Muscle of arm (tissue), 1 donor: ENCODE measurements at regions not wholly inside any gene's neighbourhood (a gene's known extent, or its start where the extent isn't known, plus 50 kb on each side); places are given as distances from the start of the nearest gene placed in this dataset.
A peak's percentile ranks its signal among the peaks of the same experiment; 100 is the strongest.

ENCODE experiments used
- DNase-seq: peaks from one replicate; pipeline ENCODE4 v3.0.0-alpha.2; 2013

DNA sequence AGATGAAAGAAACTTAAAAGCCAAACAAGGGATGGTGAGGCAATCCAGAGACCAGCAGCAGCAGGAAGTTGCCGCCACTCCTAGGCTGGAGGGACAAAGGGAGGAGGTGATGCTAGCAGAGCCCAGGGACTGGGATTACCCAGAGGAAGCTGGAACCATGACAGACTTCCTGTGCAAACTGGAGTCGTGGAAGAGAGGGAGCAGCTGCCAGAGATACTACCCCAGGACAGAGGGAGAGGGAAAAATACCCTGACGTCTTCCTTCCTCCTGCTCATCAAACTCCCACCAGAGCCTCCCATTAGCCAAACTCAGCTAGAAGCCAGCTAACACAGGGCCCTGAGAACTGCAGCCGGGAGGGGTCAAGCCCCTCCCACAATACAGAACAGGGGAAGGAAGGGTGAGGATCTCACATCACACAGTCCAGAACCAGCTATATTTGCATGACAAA, 101.2 kb upstream of the KLF3 start:
- DNase-seq = no peak

GRCh38 chr4:38563707-38564495, 100.1 kb upstream of the KLF3 start:
- no peak for DNase-seq

GRCh38 chr4:38565271-38566199, 98.5 kb upstream of the KLF3 start:
- DNase-seq = peak; percentile 88

DNA sequence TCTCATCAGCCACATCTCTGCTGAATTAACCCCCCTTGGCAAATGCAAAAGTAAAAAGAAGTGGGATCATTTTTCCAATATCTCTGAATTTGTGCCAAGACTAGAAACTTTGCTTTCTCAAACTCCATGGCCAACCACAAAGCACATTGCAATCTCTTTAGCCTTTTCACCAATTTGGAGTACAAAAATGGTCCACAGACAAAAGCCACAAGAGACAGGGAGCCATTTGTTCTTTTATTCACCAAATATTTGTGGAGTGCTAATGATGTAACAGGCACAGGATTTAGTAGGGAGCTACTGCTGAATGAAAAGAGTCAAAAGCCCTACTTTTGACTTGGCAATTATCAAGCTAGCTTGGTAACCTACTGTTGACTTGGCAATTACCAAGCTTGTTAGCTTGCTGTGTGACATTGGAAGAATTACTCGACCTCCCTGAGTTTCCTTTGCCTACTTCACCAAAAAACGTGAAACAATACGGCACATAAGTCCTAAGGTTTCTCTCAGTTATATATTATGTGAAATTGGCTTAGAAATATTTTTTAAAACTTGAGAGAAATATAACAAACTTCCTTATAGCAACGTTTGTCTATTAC, 97.1 kb upstream of the KLF3 start:
- DNase-seq = no peak

GRCh38 chr4:38567457-38567856, 96.5 kb upstream of the KLF3 start:
- no peak for DNase-seq

DNA sequence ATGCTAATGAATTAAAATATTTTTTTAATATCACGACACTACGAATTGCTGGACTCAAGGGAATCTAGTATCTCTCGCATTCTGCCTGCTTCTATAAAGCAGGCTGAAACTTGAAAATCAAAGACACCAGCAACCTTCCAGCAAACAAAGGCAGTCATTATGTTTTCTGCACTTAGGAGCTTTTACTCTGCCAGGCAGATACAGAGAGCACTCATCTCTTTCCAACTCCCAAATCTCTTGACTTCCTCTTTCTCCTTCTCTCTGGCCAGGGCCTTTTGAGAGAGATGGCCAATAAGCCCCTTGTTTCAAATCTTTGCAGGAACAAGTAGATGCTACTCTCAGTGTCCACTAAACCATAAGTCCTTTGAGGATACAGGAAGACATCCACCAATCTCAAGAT, 95.2 kb upstream of the KLF3 start:
- no peak for DNase-seq

- no peak for DNase-seq
These were observed 93.2 kb upstream of the KLF3 start for GRCh38 chr4:38570647-38571276.

GRCh38 chr4:38572793-38573192, 91.2 kb upstream of the KLF3 start:
- DNase-seq = no peak

- DNase-seq = no peak
These were observed 89.3 kb upstream of the KLF3 start for GRCh38 chr4:38574559-38575333.

GRCh38 chr4:38576767-38577166, 87.2 kb upstream of the KLF3 start:
- DNase-seq = no peak

DNA sequence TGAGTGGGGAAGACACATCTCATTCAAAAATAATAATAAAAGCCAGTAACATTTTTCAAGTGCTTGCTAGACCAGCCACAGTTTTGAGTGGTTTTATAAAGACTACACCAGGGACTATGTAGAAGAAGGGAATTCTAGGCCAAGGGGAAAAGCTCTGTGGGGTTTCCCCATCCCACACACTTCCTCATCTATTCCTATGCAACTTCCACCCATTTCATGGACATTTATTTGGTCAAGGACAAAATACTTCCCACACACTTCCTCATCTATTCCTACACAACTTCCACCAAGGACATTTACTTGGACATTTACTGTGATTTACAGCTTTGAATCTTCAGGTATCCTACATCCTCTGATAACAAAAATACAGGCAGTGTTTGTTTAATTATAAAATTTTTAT, 86.5 kb upstream of the KLF3 start:
- no peak for DNase-seq

DNA sequence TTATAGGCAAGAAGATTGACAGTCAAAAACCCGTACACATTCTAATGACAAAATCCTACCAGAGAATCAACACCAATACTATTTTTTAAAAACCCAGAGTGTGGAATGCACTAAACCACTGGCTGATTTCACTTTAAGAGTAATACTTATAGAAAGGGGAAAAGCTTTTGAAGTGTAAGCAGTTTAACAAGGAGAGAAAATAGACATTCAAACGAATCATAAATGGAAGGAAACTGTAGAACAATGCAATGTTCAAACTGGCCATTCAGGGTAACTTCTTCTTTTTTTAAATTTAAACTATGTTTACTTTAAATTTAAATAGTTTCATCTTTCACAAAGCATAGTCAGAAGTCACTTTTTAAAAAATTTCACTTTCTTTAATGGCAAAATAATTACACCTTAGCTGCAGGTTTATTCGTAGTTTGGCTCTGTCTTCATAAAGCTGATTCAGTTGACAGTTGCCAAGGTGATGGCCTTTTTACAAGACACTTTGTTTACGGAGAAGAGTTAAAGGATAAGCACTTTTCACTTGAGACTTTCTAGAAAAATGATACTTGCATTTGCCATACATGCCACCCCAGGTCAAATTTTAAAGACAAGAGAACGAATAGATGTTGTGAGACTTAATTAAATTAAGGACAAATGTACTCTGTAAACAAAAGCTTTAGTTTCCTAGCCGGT, 82.4 kb upstream of the KLF3 start:
- DNase-seq = no peak

DNA sequence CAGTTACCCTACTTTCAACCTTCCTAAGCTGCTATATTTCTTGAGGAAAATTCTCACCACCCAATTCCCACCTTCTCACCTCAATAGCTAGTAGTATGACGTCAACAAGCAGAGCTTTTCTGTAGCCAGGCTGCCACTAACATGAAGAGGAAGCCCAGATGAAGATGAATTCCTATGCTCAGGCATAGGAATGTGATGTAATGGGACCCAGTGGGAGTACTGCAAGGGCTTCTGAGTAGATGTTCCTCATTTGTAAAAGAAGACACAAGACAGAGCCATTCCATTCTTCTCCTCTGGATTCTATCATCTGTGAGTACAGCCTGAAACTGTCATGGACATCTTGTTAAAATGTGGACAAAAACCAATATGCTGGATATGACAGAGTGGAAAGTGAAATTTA, 81.6 kb upstream of the KLF3 start:
- no peak for DNase-seq

DNA sequence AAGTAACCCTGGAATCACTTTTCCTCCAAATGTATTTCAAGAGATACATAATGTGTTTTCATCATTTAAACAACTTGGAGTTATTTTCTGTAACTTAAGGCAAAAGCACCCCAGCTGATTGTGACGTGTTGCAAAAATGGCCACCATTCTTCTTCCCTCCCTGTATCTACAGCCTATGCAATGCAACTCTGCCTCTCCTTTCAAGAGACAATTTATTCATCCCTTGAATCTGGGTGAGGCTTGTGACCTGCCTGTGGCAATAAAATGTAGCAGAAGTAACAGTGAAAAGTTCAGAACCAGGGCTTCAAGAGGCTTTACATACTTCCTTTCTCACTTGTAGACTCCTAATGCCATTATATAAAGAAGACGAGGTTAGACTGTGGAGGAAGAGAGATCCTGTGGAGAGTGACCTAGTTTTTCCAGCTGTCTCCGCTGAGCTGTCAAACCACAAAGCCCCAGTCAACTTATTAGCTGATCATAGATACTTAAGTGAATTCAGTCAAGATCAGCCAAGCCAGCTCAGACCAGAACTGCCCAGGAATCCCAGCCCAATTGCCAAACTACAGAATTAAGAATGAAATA, 81.0 kb upstream of the KLF3 start:
- DNase-seq = no peak

DNA sequence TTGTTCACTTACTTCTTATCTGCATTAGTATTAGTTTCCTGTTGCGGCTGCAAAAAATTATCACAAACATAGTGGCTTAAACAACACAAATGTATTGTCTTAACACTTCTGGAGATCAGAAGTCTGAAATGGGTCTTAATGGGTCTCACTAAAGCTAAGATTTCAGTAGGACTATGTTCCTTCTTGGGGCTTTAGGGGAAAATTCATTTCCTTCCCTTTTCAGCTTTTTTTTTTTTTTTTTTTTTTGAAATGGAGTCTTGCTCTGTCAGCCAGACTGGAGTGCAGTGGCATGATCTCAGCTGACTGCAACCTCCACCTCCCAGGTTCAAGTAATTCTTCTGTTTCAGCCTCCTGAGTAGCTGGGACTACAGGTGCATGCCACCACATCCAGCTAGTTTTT, 78.1 kb upstream of the KLF3 start:
- no peak for DNase-seq

GRCh38 chr4:38587106-38587505, 76.9 kb upstream of the KLF3 start:
- DNase-seq = no peak

DNA sequence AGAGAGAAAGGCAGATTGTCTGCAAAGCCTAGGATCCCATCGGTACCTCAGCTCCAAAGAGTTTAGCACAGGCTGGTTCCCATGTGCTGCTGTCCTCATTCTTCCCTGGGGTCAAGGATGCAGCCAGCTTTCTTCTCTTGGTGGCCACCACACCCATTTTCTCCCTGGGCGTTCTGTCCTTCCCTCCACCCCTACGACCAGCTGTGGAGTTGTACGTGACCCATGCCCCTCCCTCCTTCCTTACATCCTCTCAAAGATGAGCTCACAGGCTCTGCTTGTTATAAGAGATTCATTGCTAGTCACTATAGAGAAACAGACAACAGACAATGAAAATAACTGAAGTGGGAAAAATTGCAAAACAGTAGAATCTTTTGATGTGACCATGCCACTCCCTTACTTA, 74.0 kb upstream of the KLF3 start:
- peak; percentile 63 for DNase-seq

DNA sequence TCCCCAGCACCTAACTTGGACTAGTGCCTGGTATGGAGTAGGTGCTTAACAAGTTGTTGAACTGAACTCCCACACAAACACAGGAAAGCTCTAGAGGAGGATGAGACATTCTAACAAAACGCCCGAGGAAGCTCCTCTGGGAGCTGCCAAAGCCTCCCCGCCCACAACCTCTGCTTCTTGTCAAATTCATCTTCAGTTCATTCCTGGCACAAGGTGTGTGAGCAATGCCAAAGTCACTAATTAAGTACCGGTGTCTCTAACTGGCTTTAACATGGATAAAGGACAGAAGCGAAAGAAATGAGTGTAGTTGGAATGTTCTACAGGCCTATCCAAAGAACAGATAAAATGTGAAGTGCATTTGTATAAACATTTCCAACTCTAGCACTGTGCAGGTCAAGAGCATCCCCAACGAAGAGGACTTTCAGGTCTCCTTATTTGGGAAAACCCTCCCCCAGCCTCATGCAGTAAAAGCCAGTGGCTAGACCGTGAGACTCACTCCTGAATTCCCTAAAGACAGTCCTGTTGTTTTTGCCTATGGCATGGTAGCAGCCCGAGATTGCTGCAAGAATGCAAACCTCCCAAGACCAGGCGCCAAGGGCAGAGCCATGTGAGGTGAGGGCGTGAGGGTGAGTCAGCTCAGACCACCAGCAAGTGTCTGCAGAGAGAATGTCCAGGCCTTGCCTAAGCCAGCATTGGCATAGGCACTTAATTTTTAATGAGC, 72.2 kb upstream of the KLF3 start:
- DNase-seq = no peak

DNA sequence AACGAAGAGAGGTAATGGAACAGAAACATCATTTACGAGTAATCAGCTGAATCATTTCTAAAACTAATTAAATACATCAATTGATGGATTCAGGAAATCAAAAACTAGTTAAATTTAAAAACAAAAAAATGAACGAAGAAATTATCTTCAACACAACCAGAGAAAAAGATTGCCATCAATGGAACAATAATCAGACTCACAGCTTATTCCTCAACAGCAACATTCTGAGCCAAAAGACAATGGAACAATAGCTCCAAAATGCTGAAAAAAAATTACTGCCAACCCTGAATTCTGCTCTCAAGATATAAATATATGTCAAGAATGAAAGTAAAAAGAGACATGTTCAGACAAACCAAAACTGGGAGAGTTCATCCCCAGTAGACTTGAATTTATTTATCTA, 65.5 kb upstream of the KLF3 start:
- no peak for DNase-seq

- DNase-seq = no peak
These were observed 63.4 kb upstream of the KLF3 start for GRCh38 chr4:38600575-38600974.
